GM19324 (cell line): ENCODE measurements at regions not wholly inside any gene's neighbourhood (a gene's known extent, or its start where the extent isn't known, plus 50 kb on each side); places are given as distances from the start of the nearest gene placed in this dataset.
"Not testable (repeated sequence)": the region's sequence is repeated elsewhere in the genome, so short reads cannot be mapped to it uniquely, and the experiment has no call there.

Experiments used
- ATAC-seq: cut with Tn5 transposase; IDR thresholded peaks from one replicate; pipeline ENCODE4 v1.9.1; 2021; ENCODE audit warnings: mild to moderate bottlenecking, moderate library complexity; ENCODE audit not compliant: unreplicated experiment, low FRiP score

DNA sequence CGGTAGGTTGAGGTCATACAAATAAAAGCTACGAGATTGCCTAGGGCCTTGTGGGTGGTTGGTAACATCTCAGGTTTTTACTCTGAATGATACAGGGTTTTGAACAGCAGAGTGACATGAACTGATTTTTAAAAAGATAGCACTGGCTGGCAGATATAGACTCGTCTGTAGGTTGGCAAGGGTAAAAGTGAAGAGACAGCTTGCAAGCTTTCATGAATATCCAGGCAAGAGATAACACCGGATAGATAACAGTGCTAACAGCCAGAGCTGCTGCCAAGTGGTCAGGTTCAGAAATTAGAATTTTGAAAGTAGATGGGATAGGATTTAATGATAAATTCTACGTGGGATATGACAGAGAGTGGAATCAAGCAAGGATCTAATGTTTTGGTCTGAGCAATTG, 299.7 kb upstream of the AADAT start:
- ATAC-seq: no peak

DNA sequence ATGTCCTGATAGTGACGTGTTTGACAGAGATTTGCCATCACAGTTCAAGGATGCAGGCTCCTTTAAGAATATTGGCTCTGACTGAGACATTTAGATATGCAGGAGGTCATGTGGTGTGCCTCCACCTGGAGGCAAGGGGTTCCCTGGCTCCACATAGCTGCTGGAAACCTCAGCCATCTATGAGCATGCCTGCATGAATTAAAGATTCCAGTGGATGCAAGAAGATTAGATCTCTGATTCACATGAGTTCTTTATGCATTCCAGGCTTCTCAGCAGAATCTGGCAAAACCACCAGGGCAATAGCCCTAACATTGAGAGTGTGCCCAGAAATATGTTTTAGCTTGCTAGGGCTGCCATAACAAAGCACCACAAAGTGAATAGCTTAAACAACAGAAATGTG, 298.5 kb upstream of the AADAT start:
- ATAC-seq: no peak

DNA sequence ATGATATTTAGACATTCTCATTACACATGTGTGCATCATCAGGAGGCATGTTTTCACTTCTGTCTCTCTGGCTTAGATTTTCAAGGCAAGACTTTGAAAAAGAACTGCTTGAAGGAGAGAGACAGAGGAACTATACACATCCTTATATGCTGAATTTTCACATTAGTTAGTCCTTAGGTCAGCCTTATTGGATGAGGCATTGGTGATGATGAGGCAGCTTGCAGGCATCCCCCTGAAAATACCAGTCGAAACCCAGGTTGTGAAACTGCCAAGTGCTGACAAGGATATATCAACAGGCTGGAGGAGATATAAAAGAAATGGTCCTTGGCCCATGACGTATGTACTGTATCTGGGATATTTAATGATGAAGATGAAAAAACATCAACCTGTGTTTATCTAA, 297.2 kb upstream of the AADAT start:
- no peak for ATAC-seq

GRCh38 chr4:170386511-170386910, 296.8 kb upstream of the AADAT start:
- no peak for ATAC-seq

- peak; percentile 94 for ATAC-seq
These were observed 285.0 kb upstream of the AADAT start for GRCh38 chr4:170374770-170375169.

DNA sequence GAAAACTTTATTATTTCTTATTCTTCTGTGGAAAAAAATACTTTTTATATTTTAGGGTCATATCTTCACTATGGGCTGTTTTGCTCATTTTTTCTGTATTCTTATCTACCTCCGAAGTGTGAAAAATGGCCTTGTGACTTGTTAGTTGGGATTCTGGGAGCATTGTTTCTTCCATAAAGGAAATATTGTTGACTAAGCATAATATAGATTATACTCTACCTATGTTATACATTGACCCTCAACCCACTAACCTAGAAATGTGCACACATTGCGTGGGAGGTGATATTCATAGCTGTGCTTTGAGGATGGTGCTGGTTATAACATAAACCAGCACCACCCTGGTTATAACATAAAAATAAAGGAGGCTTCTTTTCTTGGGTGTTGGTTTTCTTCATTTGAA, 259.2 kb upstream of the AADAT start:
- ATAC-seq: no peak

DNA sequence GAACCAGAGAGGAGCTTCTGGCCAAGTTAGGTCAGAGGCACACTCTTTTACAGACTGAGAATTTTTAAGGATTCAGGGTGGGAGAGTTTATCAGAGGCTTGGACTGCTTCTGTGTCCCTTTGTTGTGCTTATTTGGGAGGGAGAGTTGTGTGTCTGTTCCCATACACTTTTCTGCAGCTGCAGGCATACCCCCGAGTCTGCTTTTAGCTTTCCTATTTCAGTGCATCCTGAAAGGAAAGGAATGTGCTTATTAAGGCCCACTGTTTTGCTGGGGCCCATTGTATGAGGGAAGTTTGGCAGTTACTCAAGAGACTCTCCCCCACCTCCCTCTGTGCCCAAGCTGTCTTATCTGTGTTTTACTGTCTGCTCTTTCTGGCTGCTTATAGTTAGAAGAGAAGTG, 257.4 kb upstream of the AADAT start:
- ATAC-seq: not testable (repeated sequence)

- no peak for ATAC-seq
These were observed 249.8 kb upstream of the AADAT start for GRCh38 chr4:170339522-170339921.

DNA sequence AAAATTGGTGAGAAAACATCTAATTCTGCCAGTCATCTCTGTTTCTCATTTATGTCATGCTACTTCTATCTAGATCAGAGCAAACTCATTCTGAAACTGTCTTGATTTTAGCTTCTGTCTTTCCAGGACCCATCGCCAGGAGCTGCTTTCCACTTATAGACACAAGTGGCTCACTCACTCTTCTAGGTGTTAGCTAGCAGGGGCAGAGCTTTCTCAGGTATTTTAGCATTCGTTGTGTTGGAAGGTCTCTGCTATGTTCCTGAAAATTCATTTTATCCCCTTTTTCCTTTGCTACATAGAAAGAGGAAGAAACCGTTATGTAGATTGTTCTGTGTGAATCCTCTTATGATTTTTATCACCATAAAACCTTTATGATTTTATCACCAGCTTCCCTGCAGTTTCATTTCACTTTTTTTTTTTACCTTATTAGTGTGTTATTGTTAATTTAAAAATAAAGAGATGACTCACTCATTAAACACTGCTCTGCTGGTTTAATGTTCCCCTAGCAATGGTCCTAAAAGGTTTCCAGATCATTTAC, 246.6 kb upstream of the AADAT start:
- ATAC-seq: peak; percentile 58

DNA sequence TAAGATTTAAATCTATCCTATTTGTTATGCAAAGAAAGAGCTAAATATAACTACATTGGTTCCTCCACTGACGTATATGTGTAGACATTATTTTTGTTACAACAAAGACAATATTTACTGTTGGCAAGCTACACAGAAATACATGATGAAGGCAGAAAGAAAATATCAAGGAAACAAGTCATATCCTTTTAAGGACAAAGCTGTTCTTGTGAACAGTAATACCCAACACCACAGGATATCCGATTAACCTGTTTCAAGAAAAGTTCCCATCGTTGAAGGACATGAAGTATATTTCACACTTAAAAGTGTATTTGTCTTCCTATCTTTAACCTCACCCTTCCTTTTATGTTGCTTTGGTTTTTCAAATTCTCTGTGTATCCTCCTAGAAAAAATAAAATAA, 235.8 kb upstream of the AADAT start:
- ATAC-seq: no peak

- ATAC-seq: no peak
These were observed 233.9 kb upstream of the AADAT start for GRCh38 chr4:170323623-170324022.

DNA sequence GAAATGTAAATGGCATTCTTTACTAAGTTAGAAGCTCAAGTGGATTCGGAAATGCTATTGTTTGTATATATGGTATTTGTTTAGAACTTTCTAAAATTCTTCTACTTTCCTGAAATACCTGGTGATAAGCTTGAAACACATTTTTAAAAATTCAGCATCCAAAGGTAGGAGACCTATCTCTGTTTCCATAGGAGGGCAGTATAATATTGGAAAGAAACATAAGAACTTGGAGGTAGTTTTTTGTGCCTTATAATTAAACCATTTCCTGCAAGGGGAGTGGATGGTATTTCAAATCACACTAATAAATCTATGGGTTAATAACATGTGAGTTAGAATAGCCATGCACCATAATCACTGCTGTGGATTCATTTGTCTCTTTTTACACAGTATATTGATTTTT, 217.4 kb upstream of the AADAT start:
- ATAC-seq: no peak

- ATAC-seq: no peak
These were observed 216.5 kb upstream of the AADAT start for GRCh38 chr4:170306208-170306607.

- ATAC-seq: no peak
These were observed 215.9 kb upstream of the AADAT start for GRCh38 chr4:170305627-170306026.

- ATAC-seq: no peak
These were observed 191.3 kb upstream of the AADAT start for GRCh38 chr4:170281027-170281426.

- no peak for ATAC-seq
These were observed 188.7 kb upstream of the AADAT start for GRCh38 chr4:170278460-170278859.

DNA sequence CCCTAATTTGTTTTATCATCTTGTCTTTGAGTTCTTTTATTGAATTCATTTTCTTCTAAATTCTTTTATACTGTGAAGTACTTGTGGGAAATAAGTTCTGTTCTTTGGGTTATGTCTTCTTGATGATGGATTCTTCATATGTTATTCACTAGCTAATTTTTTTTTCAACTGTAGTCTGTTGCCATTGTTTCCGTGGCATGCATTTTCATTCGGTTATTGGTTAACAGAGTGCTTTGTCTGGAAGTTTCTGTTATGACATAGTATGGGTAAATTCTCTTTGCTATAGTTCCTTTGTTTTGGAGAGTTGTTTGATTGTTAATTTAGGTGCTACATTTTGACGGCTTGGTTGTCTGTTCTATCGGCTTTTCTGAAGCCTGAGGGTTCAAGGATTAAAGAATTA, 184.9 kb upstream of the AADAT start:
- no peak for ATAC-seq

GRCh38 chr4:170272959-170273358, 183.2 kb upstream of the AADAT start:
- ATAC-seq: no peak

DNA sequence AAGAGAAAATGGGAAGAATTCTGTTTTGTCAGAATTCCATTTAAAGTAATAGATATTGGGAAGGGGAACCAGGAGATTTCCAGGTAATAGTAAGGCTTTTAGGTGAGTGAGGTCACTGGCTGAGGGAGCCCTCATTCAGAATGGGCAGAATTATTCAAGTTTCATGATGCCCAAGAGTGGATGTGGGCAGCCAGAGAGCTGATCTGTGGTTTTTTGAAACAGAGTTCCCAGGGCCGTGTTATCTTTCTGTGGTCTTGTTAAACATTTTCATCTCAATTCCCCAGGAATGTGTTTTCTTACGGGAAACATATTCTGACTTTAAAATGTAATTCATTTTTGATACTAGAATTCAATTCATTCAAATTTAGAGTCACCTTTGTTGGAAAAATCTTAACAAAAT, 182.0 kb upstream of the AADAT start:
- no peak for ATAC-seq

GRCh38 chr4:170270628-170271027, 180.9 kb upstream of the AADAT start:
- peak; percentile 59 for ATAC-seq

DNA sequence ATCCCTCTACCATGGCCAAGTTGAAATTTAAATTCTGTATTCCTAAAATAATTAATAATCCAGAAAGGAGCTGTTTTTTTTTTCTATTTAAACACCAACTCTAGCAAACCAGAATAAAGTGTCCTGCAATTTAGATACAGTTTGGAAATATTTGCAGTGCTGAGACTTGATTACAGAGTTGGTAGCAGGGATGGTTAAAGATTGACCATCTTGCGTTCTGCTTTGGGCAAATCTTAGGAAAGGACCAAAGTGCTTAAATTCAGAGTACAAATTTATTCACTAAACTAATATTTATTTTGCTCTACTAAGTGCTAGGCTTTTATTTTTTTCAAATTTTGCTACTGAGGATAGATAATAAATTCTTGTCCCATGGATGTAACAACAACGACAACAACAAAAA, 180.2 kb upstream of the AADAT start:
- no peak for ATAC-seq

GRCh38 chr4:170259631-170260153, 169.9 kb upstream of the AADAT start:
- ATAC-seq: peak; percentile 94

DNA sequence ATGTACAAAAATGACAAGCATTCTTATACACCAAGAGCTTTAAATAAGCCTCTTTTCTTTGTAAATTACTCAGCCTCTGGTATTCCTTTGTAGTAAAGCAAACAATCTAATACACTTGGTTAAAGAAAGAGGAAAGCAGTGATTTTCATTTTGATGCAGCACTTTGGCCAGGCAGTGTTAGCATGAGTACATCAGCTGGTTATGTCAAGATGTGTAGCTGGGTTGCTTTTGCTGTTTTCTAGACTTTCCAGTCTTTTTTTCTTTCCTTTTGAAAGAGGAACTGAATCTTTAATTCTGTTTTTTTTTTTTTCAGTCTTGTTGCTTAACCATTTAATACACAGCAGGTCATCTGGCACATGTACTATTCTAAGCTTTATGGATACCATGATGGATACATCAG, 167.1 kb upstream of the AADAT start:
- no peak for ATAC-seq
